Testis (tissue), 2 donors: ENCODE measurements at regions not wholly inside any gene's neighbourhood (a gene's known extent, or its start where the extent isn't known, plus 50 kb on each side); places are given as distances from the start of the nearest gene placed in this dataset.

ENCODE experiments used
- POLR2A ChIP-seq: fragments of 450-650 bp; IDR thresholded peaks from one replicate; pipeline ENCODE4 v1.6.1; 2017; ENCODE audit warnings: antibody characterized with exemption, mild to moderate bottlenecking, moderate library complexity
- TF ChIP-seq, protein P1 (sequence below), 3 experiments: fragments of 450-650 bp in 2 of 3; fragments of 200-600 bp in 1 of 3; sonication (generic) in 1 of 3; IDR thresholded peaks; one replicate each; pipeline ENCODE4 v1.5.1; 2016 to 2019; ENCODE audit warnings: antibody characterized with exemption in 3 of 3, mild to moderate bottlenecking in 2 of 3, moderate library complexity in 1 of 3

DNA sequence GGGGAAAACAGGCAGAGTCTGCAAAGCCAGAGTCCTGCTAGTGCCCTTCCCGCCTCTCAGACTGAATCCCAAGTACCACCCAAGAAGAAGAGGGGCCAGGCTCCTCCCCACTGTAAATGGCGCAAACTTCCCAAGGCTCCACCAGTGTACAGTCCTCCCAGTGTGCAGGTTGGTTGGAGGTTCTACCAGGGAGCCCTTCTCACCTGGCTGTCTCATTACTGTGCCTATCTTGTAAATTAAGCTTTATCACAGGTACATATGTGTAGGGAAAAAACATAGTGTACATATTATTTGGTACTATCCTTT lies 189.7 kb downstream of the FSCB start:
- TF ChIP-seq, protein P1, sequence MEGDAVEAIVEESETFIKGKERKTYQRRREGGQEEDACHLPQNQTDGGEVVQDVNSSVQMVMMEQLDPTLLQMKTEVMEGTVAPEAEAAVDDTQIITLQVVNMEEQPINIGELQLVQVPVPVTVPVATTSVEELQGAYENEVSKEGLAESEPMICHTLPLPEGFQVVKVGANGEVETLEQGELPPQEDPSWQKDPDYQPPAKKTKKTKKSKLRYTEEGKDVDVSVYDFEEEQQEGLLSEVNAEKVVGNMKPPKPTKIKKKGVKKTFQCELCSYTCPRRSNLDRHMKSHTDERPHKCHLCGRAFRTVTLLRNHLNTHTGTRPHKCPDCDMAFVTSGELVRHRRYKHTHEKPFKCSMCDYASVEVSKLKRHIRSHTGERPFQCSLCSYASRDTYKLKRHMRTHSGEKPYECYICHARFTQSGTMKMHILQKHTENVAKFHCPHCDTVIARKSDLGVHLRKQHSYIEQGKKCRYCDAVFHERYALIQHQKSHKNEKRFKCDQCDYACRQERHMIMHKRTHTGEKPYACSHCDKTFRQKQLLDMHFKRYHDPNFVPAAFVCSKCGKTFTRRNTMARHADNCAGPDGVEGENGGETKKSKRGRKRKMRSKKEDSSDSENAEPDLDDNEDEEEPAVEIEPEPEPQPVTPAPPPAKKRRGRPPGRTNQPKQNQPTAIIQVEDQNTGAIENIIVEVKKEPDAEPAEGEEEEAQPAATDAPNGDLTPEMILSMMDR (IDR thresholded peaks at IDR 0.05) = no peak
- TF ChIP-seq POLR2A = no peak
